HFFc6 (cell line): ENCODE measurements at regions not wholly inside any gene's neighbourhood (a gene's known extent, or its start where the extent isn't known, plus 50 kb on each side); places are given as distances from the start of the nearest gene placed in this dataset.
"Not testable (repeated sequence)": the region's sequence is repeated elsewhere in the genome, so short reads cannot be mapped to it uniquely, and the experiment has no call there.

Experiments used
- DNase-seq: peaks from one replicate; pipeline ENCODE4 v3.0.0-alpha.2; 2018
- H3K27ac Mint-ChIP-seq: 2 replicates; pipeline ENCODE4 v1.8.0; 2020; ENCODE audit warnings: mild to moderate bottlenecking, mixed read lengths
- H3K27me3 Mint-ChIP-seq: 2 replicates; pipeline ENCODE4 v1.8.0; 2021; ENCODE audit warnings: mild to moderate bottlenecking, moderate library complexity, mixed read lengths; ENCODE audit not compliant: insufficient read depth
- H3K36me3 Mint-ChIP-seq: 2 replicates; pipeline ENCODE4 v1.8.0; 2021; ENCODE audit warnings: low read depth, mixed read lengths
- H3K4me1 Mint-ChIP-seq: 2 replicates; pipeline ENCODE4 v1.8.0; 2020; ENCODE audit warnings: low read depth, mixed read lengths
- H3K4me3 Mint-ChIP-seq: 2 replicates; pipeline ENCODE4 v1.8.0; 2020; ENCODE audit warnings: mild to moderate bottlenecking, moderate library complexity, mixed read lengths
- H3K9me3 Mint-ChIP-seq: 2 replicates; pipeline ENCODE4 v1.8.0; 2020; ENCODE audit warnings: mild to moderate bottlenecking, mixed read lengths
- CTCF ChIP-seq: fragments of 200-600 bp; sonication (generic); IDR thresholded peaks from 2 replicates; pipeline ENCODE4 v1.5.0; 2021; ENCODE audit warnings: antibody characterized with exemption, mild to moderate bottlenecking

DNA sequence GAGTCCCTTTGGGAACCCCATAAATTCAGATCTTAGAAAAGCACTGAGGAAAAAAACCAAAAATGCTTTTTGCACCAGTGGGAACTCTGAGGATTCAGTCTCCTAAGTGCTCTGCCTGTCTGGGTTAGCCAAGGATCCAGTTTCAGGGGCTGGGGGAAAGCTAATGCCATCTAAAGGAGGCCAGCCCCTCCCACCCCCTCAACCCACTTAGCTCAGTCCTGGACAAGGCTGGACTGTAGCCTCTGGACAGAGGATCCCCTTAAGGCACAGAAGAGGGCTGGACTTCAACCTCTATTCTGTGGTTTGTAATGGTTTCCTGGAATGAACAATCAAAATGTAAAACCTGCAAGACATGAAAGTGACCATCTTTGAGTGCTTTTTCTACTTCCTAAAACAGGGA lies 356.1 kb upstream of the ZFHX3 start:
- no peak for TF ChIP-seq CTCF
- Mint-ChIP-seq H3K27me3 (peaks cover 17% of the 10 kb centered on the region), H3K4me1 (peaks cover 21% of the 10 kb centered on the region; the same call in 1 of the 2 replicates), H3K9me3 (no peaks in the 10 kb centered on the region), H3K27ac (no peak overlapping the region), H3K36me3 (no peaks in the 10 kb centered on the region), H3K4me3 (no peak overlapping the region)
- DNase-seq = no peak

GRCh38 chr16:73403291-73403690 lies 355.4 kb upstream of the ZFHX3 start:
- H3K27ac Mint-ChIP-seq = no peak overlapping the region
- no peaks in the 10 kb centered on the region for H3K9me3 Mint-ChIP-seq
- peaks cover 17% of the 10 kb centered on the region for H3K27me3 Mint-ChIP-seq
- H3K4me3 Mint-ChIP-seq = no peak overlapping the region
- no peak for DNase-seq
- peaks cover 21% of the 10 kb centered on the region; the same call in 1 of the 2 replicates for H3K4me1 Mint-ChIP-seq
- no peak for TF ChIP-seq CTCF
- no peaks in the 10 kb centered on the region; the same call in 1 of the 2 replicates for H3K36me3 Mint-ChIP-seq

DNA sequence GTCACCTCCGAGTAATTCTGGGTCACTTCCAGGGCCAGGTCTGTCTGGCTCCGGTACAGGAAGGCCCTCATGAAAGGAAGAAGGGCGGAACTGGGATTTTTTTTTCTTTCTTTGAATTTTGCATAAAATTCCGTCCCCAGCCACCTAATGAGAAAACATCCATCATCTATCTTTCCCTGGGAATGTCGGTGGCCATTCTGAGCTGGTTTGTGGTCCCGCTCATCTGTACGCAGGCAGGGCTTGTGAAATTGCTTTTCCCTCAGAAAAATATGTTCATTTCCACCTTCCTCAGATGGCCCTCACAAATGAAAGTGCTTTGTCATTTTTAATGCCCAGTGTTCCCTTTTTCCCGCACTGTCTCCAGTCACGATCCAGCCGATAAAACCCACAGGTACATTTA lies 353.0 kb upstream of the ZFHX3 start:
- DNase-seq = no peak
- peaks cover 12% of the 10 kb centered on the region; the same call in 1 of the 2 replicates for H3K4me1 Mint-ChIP-seq
- no peak overlapping the region for H3K27ac Mint-ChIP-seq
- no peak overlapping the region for H3K4me3 Mint-ChIP-seq
- peaks cover 6% of the 10 kb centered on the region for H3K9me3 Mint-ChIP-seq
- no peak for TF ChIP-seq CTCF
- H3K36me3 Mint-ChIP-seq = no peaks in the 10 kb centered on the region; the same call in 1 of the 2 replicates
- H3K27me3 Mint-ChIP-seq = peaks cover 15% of the 10 kb centered on the region

DNA sequence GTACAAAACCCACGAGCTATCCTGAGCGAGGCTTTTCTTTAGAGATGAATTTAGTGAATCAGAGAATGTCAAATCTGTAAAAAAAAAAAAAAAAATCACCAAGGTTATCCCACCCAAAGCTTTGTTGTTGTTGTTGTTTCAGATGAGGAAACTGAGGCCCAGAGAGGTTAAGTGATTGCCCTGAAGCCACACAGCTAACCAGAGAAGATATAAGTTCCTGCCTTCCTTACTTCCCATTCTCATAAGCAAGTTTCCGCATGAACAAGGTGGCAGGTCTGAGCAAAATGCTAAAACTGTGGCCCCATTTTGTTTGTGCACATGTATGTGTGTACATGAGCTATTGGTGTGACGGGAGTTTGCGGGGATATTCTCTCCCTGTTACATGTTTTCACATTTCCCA lies 352.1 kb upstream of the ZFHX3 start:
- no peak overlapping the region for H3K4me3 Mint-ChIP-seq
- H3K27ac Mint-ChIP-seq = no peak overlapping the region
- H3K27me3 Mint-ChIP-seq = peaks cover 12% of the 10 kb centered on the region

DNA sequence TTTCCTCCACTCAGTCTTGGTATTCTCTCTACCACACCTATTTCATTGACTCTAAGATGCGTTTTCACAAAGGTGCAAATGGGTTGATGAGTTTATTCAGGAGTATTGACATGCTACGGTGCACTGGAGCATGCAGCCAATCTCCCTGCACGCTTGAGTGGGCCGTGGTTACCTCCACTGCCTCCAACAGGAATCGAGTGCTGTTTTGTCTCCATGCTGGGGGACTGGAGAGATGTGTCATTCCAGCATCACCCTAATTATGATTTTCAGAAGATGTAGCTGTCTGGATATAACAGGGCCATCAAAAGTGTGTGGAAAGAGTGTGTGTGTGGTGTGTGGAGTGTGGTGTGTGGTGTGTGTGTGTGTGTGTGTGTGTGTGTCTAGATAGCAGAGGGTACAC lies 351.6 kb upstream of the ZFHX3 start:
- peaks cover 6% of the 10 kb centered on the region for H3K9me3 Mint-ChIP-seq
- H3K4me3 Mint-ChIP-seq = no peak overlapping the region
- H3K36me3 Mint-ChIP-seq = no peaks in the 10 kb centered on the region; the same call in 1 of the 2 replicates
- TF ChIP-seq CTCF = no peak
- no peaks in the 10 kb centered on the region; the same call in 1 of the 2 replicates for H3K4me1 Mint-ChIP-seq
- H3K27me3 Mint-ChIP-seq = peaks cover 12% of the 10 kb centered on the region
- H3K27ac Mint-ChIP-seq = no peak overlapping the region
- DNase-seq = no peak

More for the DNA sequence above, 352.1 kb upstream of the ZFHX3 start:
- Mint-ChIP-seq H3K9me3 (peaks cover 6% of the 10 kb centered on the region), H3K4me1 (peaks cover 2% of the 10 kb centered on the region; the same call in 1 of the 2 replicates), H3K36me3 (no peaks in the 10 kb centered on the region; the same call in 1 of the 2 replicates)
- no peak for TF ChIP-seq CTCF
- DNase-seq = no peak

DNA sequence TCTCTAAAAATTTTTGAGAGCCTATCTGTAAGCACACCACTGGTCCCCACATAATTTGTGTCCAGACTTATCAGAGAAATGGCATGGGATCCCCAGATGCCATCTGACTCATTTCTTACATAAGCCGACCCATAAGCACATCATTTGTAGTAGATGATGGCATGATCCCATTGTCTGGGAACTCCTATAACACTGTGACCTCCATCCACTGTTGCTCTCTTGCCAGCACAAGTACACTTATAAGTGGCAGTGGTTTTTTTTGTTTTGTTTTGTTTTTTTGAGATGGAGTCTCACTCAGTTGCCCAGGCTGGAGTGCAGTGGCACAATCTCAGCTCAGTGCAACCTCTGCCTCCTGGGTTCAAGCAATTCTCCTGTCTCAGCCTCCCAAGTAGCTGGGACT lies 350.7 kb upstream of the ZFHX3 start:
- H3K27ac Mint-ChIP-seq, H3K4me3 Mint-ChIP-seq, H3K4me1 Mint-ChIP-seq, H3K9me3 Mint-ChIP-seq, H3K27me3 Mint-ChIP-seq, DNase-seq, H3K36me3 Mint-ChIP-seq: not testable (repeated sequence)
